ENCODE measurements at regions not wholly inside any gene's neighbourhood (a gene's known extent, or its start where the extent isn't known, plus 50 kb on each side); places are given as distances from the start of the nearest gene placed in this dataset.
A peak's percentile ranks its signal among the peaks of the same experiment; 100 is the strongest.

- DNase-seq (no peak), ATAC-seq (ENCODE audit: insufficient read depth, low read depth) (no peak)
- Histone ChIP-seq H3K4me2 (ENCODE audit: insufficient read depth, low read length) (no peak overlapping the region), H3K27ac (ENCODE audit: low read length) (no peak overlapping the region), H4K20me1 (ENCODE audit: insufficient read depth, low read length) (no peaks in the 10 kb centered on the region), H3K79me2 (ENCODE audit: insufficient read depth, low read length) (no peaks in the 10 kb centered on the region), H3K4me1 (ENCODE audit: insufficient read depth, low read length) (no peaks in the 10 kb centered on the region), H3K9ac (ENCODE audit: low read depth, low read length) (no peak overlapping the region), H2AFZ (ENCODE audit: low read depth, low read length) (no peak overlapping the region), H3K36me3 (ENCODE audit: insufficient read depth, low read length) (no peaks in the 10 kb centered on the region), H3K27me3 (ENCODE audit: insufficient read depth, low read length, poor library complexity) (peaks cover 8% of the 10 kb centered on the region), H3K4me3 (ENCODE audit: low read depth in 1 of 2, low read length in 2 of 2) (no peak overlapping the region), H3K9me3 (ENCODE audit: insufficient read depth, low read length, severe bottlenecking) (no peaks in the 10 kb centered on the region)
- TF ChIP-seq CTCF (IDR thresholded peaks at IDR 0.05; ENCODE audit: borderline replicate concordance, extremely low read depth, low read length, poor library complexity, severe bottlenecking) (no peak), EZH2 (IDR thresholded peaks at IDR 0.05; ENCODE audit: borderline replicate concordance, low read depth, low read length, severe bottlenecking) (no peak)
Measured at GRCh38 chr4:176611381-176611780, 181.3 kb downstream of the VEGFC start.

DNA sequence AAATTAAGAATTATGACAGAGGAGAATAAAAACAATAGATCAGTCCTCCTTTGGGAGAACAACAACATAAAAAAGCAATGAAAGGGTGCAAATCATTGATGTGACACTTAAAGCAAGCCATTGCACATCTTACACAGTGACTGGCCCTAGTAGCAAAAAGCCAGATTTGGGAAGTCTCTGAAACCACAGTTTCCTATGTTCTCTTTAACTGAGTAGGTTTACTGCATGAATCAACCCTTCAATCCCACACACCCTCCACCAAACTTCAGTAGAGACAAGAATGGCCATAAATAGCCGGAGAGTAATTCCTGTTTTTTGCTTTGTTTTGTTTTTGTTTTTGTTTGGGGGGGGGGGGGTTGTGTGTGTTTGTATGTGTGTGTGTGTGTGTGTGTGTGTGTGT lies 180.8 kb downstream of the VEGFC start:
- DNase-seq (no peak), ATAC-seq (ENCODE audit: insufficient read depth, low read depth) (peak; percentile 58; the same call in 1 of the 3 replicates)
- Histone ChIP-seq H3K4me3 (ENCODE audit: low read depth in 1 of 2, low read length in 2 of 2) (no peak overlapping the region), H3K27ac (ENCODE audit: low read length) (no peak overlapping the region), H3K4me1 (ENCODE audit: insufficient read depth, low read length) (no peaks in the 10 kb centered on the region), H3K27me3 (ENCODE audit: insufficient read depth, low read length, poor library complexity) (peaks cover 8% of the 10 kb centered on the region), H3K36me3 (ENCODE audit: insufficient read depth, low read length) (no peaks in the 10 kb centered on the region), H3K4me2 (ENCODE audit: insufficient read depth, low read length) (no peak overlapping the region), H3K9ac (ENCODE audit: low read depth, low read length) (no peak overlapping the region), H3K9me3 (ENCODE audit: insufficient read depth, low read length, severe bottlenecking) (no peaks in the 10 kb centered on the region), H2AFZ (ENCODE audit: low read depth, low read length) (no peak overlapping the region), H4K20me1 (ENCODE audit: insufficient read depth, low read length) (no peaks in the 10 kb centered on the region), H3K79me2 (ENCODE audit: insufficient read depth, low read length) (no peaks in the 10 kb centered on the region)
- no peak for TF ChIP-seq CTCF (IDR thresholded peaks at IDR 0.05; ENCODE audit: borderline replicate concordance, extremely low read depth, low read length, poor library complexity, severe bottlenecking)
- no peak for TF ChIP-seq EZH2 (IDR thresholded peaks at IDR 0.05; ENCODE audit: borderline replicate concordance, low read depth, low read length, severe bottlenecking)

DNA sequence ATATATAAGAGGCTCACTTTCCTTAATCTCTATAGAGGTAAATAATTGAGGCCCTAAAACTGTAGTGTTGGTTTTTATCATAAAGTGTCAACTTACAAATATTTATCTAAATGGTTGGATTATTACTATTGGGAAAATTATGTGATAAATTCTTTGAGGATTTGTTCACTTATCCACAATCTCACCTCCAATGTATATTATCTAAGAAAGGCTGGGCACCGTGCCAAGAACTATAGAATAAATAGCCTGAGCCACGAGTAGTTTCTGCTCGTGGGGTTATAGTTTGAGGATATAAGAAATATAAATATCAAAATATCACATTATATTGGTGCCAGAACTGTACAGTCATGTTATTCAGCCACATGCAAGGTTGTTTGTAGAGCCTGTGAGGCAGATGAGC lies 177.9 kb downstream of the VEGFC start:
- no peak overlapping the region for H2AFZ ChIP-seq (ENCODE audit: low read depth, low read length)
- H3K36me3 ChIP-seq (ENCODE audit: insufficient read depth, low read length) = no peaks in the 10 kb centered on the region
- DNase-seq (no peak), ATAC-seq (ENCODE audit: insufficient read depth, low read depth) (no peak)
- H3K4me1 ChIP-seq (ENCODE audit: insufficient read depth, low read length) = no peaks in the 10 kb centered on the region
- TF ChIP-seq CTCF (IDR thresholded peaks at IDR 0.05; ENCODE audit: borderline replicate concordance, extremely low read depth, low read length, poor library complexity, severe bottlenecking) (no peak), EZH2 (IDR thresholded peaks at IDR 0.05; ENCODE audit: borderline replicate concordance, low read depth, low read length, severe bottlenecking) (no peak)
- no peak overlapping the region for H3K4me3 ChIP-seq (ENCODE audit: low read depth in 1 of 2, low read length in 2 of 2)
- H3K79me2 ChIP-seq (ENCODE audit: insufficient read depth, low read length) = no peaks in the 10 kb centered on the region
- H3K4me2 ChIP-seq (ENCODE audit: insufficient read depth, low read length) = no peak overlapping the region
- peaks cover 8% of the 10 kb centered on the region for H3K27me3 ChIP-seq (ENCODE audit: insufficient read depth, low read length, poor library complexity)
- no peak overlapping the region for H3K9ac ChIP-seq (ENCODE audit: low read depth, low read length)
- H3K9me3 ChIP-seq (ENCODE audit: insufficient read depth, low read length, severe bottlenecking) = no peaks in the 10 kb centered on the region
- H3K27ac ChIP-seq (ENCODE audit: low read length) = no peak overlapping the region
- no peaks in the 10 kb centered on the region for H4K20me1 ChIP-seq (ENCODE audit: insufficient read depth, low read length)

GRCh38 chr4:176616151-176616550 lies 176.6 kb downstream of the VEGFC start:
- H2AFZ ChIP-seq (ENCODE audit: low read depth, low read length) = no peak overlapping the region
- H3K9me3 ChIP-seq (ENCODE audit: insufficient read depth, low read length, severe bottlenecking) = no peaks in the 10 kb centered on the region
- H3K4me3 ChIP-seq (ENCODE audit: low read depth in 1 of 2, low read length in 2 of 2) = no peak overlapping the region
- TF ChIP-seq EZH2 (IDR thresholded peaks at IDR 0.05; ENCODE audit: borderline replicate concordance, low read depth, low read length, severe bottlenecking) = no peak
- no peak for TF ChIP-seq CTCF (IDR thresholded peaks at IDR 0.05; ENCODE audit: borderline replicate concordance, extremely low read depth, low read length, poor library complexity, severe bottlenecking)
- peaks cover 9% of the 10 kb centered on the region for H3K27me3 ChIP-seq (ENCODE audit: insufficient read depth, low read length, poor library complexity)
- H3K4me2 ChIP-seq (ENCODE audit: insufficient read depth, low read length) = no peak overlapping the region
- no peaks in the 10 kb centered on the region for H4K20me1 ChIP-seq (ENCODE audit: insufficient read depth, low read length)
- H3K79me2 ChIP-seq (ENCODE audit: insufficient read depth, low read length) = no peaks in the 10 kb centered on the region
- H3K27ac ChIP-seq (ENCODE audit: low read length) = no peak overlapping the region
- DNase-seq = no peak
- no peak overlapping the region for H3K9ac ChIP-seq (ENCODE audit: low read depth, low read length)
- H3K36me3 ChIP-seq (ENCODE audit: insufficient read depth, low read length) = no peaks in the 10 kb centered on the region
- H3K4me1 ChIP-seq (ENCODE audit: insufficient read depth, low read length) = no peaks in the 10 kb centered on the region
- no peak for ATAC-seq (ENCODE audit: insufficient read depth, low read depth)

Data from DND-41 (cell line).